Mesodermal cell (in vitro differentiated cells): ENCODE measurements at regions not wholly inside any gene's neighbourhood (a gene's known extent, or its start where the extent isn't known, plus 50 kb on each side); places are given as distances from the start of the nearest gene placed in this dataset.

Source experiments
- H3K27ac ChIP-seq: 2 replicates; pipeline ENCODE4 v1.7.0; 2013; ENCODE audit warnings: mild to moderate bottlenecking, low read depth, low read length, moderate library complexity; ENCODE audit not compliant: severe bottlenecking
- H3K36me3 ChIP-seq: 2 replicates; pipeline ENCODE4 v1.7.1; 2013; ENCODE audit warnings: mild to moderate bottlenecking, low read length, moderate library complexity; ENCODE audit not compliant: control insufficient read depth, insufficient read depth
- H3K4me1 ChIP-seq: one replicate; pipeline ENCODE4 v1.7.1; 2013; ENCODE audit warnings: mild to moderate bottlenecking, low read length; ENCODE audit not compliant: insufficient read depth, control insufficient read depth, poor library complexity, severe bottlenecking
- H3K4me3 ChIP-seq: 2 replicates; pipeline ENCODE4 v1.7.0; 2013; ENCODE audit warnings: low read length, control low read depth, mild to moderate bottlenecking; ENCODE audit not compliant: insufficient read depth, poor library complexity, severe bottlenecking; ENCODE audit errors: extremely low read depth
- H3K9me3 ChIP-seq: 2 replicates; pipeline ENCODE4 v1.7.1; 2013; ENCODE audit warnings: mild to moderate bottlenecking, low read length, moderate library complexity; ENCODE audit not compliant: control insufficient read depth
- WGBS, 2 experiments: methylation state at CpG; one replicate each; pipeline ENCODE4 v1.1.5; 2013; ENCODE audit warnings: missing lambda C conversion rate in 2 of 2; ENCODE audit not compliant: insufficient coverage in 2 of 2; 5-methylcytosine and 5-hydroxymethylcytosine counted together

- H3K4me3 ChIP-seq: no peak overlapping the region
Observed at GRCh38 chr5:159422361-159422760, 92.1 kb upstream of the IL12B start.

DNA sequence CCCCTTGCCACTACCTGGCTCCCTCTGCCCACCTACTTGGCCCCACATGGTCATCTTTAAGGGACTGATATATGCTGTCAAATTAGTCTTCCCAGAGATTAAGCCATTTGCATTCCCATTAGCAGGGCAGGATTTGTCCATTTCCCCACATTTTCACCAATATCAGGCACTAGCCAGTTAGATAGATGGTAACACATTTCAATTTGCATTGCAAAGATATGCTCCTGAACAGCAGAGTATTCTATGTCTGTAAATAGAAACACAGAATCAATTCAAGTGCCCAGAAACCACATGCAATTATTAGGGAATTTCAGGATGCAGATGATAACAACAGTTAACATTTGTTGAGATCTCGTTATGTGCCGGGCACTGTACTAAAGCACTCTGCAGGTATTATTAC, 92.6 kb upstream of the IL12B start:
- 91 to 93% methylated on average over 2 of the region's 2 CpGs for WGBS, 2 experiments
- H3K36me3 ChIP-seq: no peaks in the 10 kb centered on the region
- H3K9me3 ChIP-seq: no peaks in the 10 kb centered on the region
- H3K27ac ChIP-seq: no peak overlapping the region
- H3K4me1 ChIP-seq: no peaks in the 10 kb centered on the region
- H3K4me3 ChIP-seq: no peak overlapping the region

More at GRCh38 chr5:159422361-159422760, 92.1 kb upstream of the IL12B start:
- WGBS, 2 experiments: 96 to 100% methylated on average over 2 of the region's 4 CpGs
- H3K4me1 ChIP-seq: no peaks in the 10 kb centered on the region
- no peaks in the 10 kb centered on the region for H3K36me3 ChIP-seq
- no peak overlapping the region for H3K27ac ChIP-seq
- H3K9me3 ChIP-seq: no peaks in the 10 kb centered on the region

DNA sequence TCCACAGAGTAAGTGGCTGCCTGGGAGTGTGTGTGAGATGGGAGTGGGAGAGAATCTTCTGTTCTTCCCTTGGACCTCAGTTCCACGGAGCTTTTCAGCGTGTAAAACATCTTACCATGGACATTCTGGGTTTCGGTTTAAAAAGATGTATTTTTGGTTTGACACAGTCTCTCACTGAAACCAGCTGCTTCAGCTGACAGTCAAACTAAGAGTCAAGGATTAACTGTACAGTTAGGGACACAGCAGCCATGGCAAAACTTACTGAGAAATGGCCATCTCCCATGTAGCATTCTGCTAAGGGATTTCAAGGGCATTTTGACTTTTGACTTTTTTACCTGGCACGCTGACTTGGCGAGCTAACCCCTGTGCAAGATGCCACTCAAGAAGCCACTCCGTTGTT, 93.8 kb upstream of the IL12B start:
- WGBS, 2 experiments: 82 to 98% methylated on average over 6 of the region's 6 CpGs
- Histone ChIP-seq H3K4me3 (no peak overlapping the region), H3K36me3 (no peaks in the 10 kb centered on the region)

DNA sequence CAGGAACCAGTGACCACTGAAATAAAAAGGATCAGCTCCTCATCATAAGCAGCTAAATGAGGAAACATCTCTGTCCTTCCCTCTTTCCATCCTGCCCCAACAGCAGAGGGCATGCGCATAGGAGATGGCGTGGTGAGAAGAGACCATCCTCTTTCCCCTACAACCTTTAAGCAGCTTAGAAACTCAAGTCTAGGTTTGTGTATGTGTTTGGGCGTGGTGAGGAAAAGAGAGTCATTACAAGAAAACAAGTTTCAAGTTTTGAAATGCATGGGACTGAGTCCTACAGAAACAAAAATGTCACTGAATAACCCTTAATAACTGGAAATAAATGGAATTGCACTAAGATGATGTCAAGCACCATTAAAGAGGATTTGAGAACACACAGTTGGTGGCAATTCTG, 96.4 kb upstream of the IL12B start:
- no peaks in the 10 kb centered on the region for H3K4me1 ChIP-seq
- no peak overlapping the region for H3K4me3 ChIP-seq
- WGBS, 2 experiments: no CpG with 5 or more reads among the region's 3 CpGs
- H3K36me3 ChIP-seq: no peaks in the 10 kb centered on the region
- no peak overlapping the region for H3K27ac ChIP-seq
- no peaks in the 10 kb centered on the region for H3K9me3 ChIP-seq

More for the DNA sequence above, 93.8 kb upstream of the IL12B start:
- no peaks in the 10 kb centered on the region for H3K9me3 ChIP-seq
- H3K27ac ChIP-seq: no peak overlapping the region
- H3K4me1 ChIP-seq: no peaks in the 10 kb centered on the region

DNA sequence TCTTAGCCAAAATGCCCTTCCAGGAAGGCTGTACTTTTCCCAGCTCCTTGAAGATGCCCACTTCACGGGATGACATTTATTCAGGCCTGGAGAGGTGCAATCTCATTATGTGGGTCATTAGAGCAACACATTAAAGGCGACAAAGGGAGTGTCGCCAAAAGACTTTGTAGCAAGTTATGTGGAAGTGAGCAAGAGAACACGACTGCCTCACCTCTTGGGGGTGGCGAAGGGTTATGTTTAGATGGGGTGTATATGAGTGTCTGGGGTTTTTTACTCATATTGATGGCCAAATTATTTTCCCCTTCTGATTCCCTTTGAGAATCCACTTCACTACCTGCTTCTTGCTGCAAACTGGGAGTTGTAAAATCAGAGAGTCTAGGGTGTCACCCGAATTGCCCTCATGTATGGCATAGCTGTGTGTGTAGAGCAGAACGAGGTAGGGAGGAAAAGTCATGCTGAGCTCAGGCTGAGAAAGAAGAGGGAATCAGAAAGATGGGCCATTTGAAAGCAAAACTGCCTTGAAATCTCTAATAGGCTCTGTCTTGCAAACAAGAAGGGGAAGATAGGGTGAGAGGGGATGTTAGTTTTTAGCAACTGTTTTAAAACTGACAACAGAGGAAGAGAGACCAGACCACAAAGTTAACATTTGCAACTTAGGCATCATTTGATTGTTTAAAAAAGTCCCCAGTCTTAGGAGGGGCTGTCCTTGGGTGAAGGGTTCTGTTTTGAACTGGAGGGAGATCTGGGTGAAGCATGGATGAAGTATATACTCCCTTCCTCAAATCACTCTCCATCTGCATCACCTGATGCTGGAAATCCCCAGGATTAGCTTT, 97.1 kb upstream of the IL12B start:
- Histone ChIP-seq H3K4me3 (no peak overlapping the region), H3K36me3 (no peaks in the 10 kb centered on the region), H3K27ac (no peak overlapping the region), H3K4me1 (no peaks in the 10 kb centered on the region), H3K9me3 (no peaks in the 10 kb centered on the region)
- 82 to 91% methylated on average over 4 to 5 of the region's 7 CpGs for WGBS, 2 experiments

DNA sequence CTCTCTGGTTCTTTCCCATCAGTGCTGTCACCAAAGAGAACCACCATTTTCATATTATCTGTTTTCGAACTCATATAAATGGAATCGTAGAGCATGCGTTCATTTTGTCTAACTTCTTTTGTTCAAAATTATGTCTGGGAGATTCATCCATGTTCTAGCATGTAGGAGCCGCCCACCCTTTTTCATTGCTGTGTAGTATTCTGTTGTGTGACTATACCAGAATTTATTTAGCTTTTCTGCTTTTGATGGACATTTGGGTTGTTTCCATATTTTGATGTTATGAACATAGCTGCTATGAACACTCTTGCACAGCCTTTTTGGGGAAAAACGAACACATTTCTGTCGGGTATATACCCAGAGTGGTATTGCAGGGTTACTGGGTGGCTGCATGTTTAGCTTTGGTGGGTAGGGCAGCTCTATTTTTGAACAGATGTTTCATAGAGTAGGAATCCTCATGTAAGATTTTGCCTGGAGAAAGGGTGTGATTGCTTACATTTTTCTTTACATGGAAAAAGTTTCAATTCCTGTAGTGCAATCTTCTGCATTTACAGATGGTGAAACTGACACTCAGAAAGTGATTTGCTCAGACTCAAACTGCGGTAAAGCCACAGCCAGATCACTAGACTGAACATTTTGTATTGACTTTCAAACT, 100.2 kb upstream of the IL12B start:
- WGBS, 2 experiments: 97 to 100% methylated on average over 3 to 6 of the region's 7 CpGs
- no peaks in the 10 kb centered on the region for H3K36me3 ChIP-seq
- no peaks in the 10 kb centered on the region for H3K4me1 ChIP-seq
- H3K4me3 ChIP-seq: no peak overlapping the region
- H3K27ac ChIP-seq: no peak overlapping the region
- H3K9me3 ChIP-seq: no peaks in the 10 kb centered on the region

DNA sequence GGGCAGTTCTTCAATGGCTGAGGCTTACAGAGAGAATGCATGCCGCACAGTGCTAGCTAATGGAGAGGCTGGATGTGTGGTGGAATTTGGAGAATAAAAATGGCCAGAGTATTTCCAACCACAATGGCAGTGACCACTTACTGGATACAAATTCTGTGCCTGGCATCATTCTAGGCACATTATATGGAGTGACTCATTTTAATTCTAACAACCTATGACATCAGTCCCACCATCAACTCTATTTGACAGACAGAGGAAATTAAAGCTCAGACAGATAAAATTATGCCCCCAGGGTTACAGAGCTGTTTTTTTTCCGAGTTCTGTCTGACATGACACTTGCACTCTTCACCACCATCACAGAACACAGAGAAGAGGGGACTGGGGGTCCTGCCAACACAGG, 105.6 kb upstream of the IL12B start:
- WGBS, 2 experiments: 100% methylated on average over 1 of the region's 2 CpGs; no CpG with 5 or more reads in 1 of the 2 experiments
- Histone ChIP-seq H3K27ac (no peak overlapping the region), H3K4me1 (no peaks in the 10 kb centered on the region), H3K4me3 (no peak overlapping the region), H3K9me3 (no peaks in the 10 kb centered on the region), H3K36me3 (no peaks in the 10 kb centered on the region)

DNA sequence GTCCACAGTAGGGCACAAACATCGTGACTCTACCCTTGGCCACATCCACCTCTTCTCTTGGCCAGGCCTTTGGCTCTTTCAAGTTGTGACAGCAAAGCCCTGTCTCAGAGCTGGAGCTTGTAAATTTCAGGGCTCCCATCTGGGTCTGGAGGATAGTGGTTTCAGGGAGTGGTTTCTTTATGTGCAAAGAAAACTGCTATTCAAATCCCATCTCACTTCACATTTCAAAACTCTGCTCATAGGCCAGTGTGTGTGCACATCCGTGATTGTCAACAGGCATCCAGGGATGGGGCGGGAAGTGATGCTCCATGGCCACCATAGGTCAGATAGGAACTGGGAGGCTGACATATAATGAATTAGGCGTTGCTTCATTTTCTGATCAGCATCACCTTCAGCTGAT, 107.8 kb upstream of the IL12B start:
- Histone ChIP-seq H3K27ac (no peak overlapping the region), H3K4me1 (peaks cover 3% of the 10 kb centered on the region), H3K4me3 (no peak overlapping the region), H3K9me3 (no peaks in the 10 kb centered on the region), H3K36me3 (no peaks in the 10 kb centered on the region)
- WGBS, 2 experiments: 56 to 73% methylated on average over 2 to 3 of the region's 4 CpGs

DNA sequence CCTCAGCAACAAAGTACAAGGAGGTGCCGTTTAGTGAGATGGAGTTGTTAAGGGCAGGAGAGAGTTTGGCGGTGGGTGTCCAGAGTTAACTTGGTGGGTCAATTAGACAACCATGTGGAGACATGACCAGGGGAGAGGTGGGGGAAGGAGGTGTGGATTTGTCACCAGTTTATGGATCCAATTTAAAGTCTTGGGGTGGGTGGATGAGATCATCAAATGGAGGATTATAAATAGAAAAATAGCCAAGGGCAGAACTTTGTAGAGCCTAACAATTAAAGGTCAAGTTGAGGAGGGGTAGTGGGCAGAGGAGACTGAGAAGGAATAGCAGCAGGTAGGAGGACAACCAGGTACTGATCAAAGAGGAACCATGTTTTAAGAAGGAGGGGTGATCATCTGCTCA, 108.7 kb upstream of the IL12B start:
- no peaks in the 10 kb centered on the region for H3K9me3 ChIP-seq
- WGBS, 2 experiments: 84 to 86% methylated on average over 2 of the region's 2 CpGs
- H3K4me1 ChIP-seq: peaks cover 3% of the 10 kb centered on the region
- H3K4me3 ChIP-seq: no peak overlapping the region
- H3K36me3 ChIP-seq: no peaks in the 10 kb centered on the region
- H3K27ac ChIP-seq: no peak overlapping the region

GRCh38 chr5:159440235-159440634, 109.9 kb upstream of the IL12B start:
- no peak overlapping the region for H3K27ac ChIP-seq
- 92 to 95% methylated on average over 7 of the region's 7 CpGs for WGBS, 2 experiments
- H3K9me3 ChIP-seq: no peaks in the 10 kb centered on the region
- H3K4me1 ChIP-seq: peaks cover 3% of the 10 kb centered on the region
- no peaks in the 10 kb centered on the region for H3K36me3 ChIP-seq
- H3K4me3 ChIP-seq: no peak overlapping the region

DNA sequence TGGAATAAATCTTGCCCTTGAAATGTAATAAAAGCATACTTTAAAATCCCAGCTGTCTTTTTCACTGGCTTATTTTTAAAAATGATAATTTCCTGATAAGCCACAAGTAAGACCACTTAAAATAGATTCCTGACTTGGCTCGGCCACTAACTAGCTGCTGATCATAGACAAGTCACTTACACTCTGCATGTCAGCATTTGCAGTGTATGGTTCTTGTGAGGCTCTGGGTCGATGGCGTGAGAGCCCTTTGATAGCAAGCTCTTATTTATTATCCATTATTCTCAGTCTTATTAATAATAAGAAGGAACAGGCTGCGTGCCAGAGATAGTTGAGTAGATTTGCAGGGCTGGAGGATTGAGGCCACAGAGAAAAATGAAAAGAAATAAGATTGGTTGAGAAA, 110.7 kb upstream of the IL12B start:
- no peaks in the 10 kb centered on the region for H3K36me3 ChIP-seq
- no peak overlapping the region for H3K4me3 ChIP-seq
- H3K27ac ChIP-seq: no peak overlapping the region
- peaks cover 3% of the 10 kb centered on the region for H3K4me1 ChIP-seq
- no peaks in the 10 kb centered on the region for H3K9me3 ChIP-seq
- 67% methylated on average over 1 of the region's 4 CpGs; no CpG with 5 or more reads in 1 of the 2 experiments for WGBS, 2 experiments
